Fibroblast of skin of abdomen (primary cell): ENCODE measurements at regions not wholly inside any gene's neighbourhood (a gene's known extent, or its start where the extent isn't known, plus 50 kb on each side); places are given as distances from the start of the nearest gene placed in this dataset.
"Not testable (repeated sequence)": the region's sequence is repeated elsewhere in the genome, so short reads cannot be mapped to it uniquely, and the experiment has no call there.

ENCODE experiments used
- DNase-seq: peaks from one replicate; pipeline ENCODE4 v3.0.0-alpha.2; 2013

DNA sequence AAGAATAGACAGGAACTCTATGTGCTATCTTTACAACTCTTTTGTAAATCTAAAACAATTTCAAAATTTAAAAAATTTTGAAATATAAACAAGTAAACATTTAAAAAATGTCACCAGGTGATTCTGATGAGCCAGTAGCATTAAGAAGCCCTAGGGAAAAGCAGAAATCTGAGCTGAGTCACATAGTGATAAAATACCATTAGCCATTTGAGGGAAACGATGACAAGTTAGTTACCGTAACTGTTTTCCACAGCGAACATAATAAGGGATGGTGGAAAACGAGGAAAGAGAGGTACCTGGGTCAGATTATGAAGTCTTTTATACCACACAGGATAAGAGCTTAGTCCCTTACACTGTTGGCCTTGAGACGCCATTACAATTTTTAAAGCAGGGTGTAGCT lies 55.5 kb downstream of the PRR15 start:
- DNase-seq = no peak

DNA sequence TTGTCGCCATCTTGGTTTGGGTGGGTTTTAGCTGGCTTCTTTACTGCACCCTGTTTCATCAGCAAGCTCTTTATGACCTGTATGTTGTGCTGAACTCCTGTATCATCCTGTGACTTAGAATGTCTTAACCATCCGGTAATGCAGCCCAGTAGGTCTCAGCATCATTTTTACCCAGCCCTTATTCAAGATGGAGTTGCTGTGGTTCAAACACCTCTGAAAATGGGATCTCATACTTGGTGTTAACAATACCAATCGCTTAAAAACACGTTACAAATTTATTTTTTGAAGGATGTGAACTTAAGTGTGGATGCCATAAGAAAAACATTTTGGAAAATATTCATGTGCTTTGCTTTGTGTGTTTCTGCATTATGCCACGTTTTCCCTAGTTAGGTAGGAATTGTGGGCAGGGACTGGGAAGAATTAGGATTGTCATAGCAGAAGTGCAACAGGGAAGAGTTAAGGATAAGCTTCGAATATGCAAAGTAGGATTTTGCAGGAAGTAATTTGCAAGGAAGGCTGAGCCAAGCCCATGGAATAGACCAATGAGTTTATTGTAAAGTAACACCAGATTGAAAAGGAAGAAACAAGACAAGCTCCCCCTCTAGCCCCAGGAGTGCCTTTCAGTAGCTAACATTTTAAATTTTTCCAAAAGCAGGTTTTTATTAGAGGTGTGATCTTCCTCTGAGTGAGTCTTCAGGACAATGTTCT lies 56.4 kb downstream of the PRR15 start:
- DNase-seq = no peak

DNA sequence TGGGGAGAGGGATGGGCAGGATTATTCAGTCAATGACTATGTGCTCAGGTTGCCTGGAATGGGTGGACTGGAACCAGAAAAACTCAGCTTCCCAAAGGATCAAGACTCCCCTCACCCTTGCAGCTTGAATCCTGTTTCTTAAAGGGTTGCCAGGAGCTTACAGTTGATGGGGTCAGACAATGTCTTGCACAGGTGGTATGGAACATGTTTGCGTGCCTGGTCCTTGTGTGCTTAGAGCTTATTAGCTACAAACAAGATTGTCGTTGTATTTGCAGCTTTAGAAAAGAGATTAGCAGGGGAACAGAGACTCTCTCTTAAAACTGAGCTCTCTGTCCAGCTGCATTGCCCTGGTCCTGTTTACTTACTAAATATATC lies 56.9 kb downstream of the PRR15 start:
- no peak for DNase-seq

DNA sequence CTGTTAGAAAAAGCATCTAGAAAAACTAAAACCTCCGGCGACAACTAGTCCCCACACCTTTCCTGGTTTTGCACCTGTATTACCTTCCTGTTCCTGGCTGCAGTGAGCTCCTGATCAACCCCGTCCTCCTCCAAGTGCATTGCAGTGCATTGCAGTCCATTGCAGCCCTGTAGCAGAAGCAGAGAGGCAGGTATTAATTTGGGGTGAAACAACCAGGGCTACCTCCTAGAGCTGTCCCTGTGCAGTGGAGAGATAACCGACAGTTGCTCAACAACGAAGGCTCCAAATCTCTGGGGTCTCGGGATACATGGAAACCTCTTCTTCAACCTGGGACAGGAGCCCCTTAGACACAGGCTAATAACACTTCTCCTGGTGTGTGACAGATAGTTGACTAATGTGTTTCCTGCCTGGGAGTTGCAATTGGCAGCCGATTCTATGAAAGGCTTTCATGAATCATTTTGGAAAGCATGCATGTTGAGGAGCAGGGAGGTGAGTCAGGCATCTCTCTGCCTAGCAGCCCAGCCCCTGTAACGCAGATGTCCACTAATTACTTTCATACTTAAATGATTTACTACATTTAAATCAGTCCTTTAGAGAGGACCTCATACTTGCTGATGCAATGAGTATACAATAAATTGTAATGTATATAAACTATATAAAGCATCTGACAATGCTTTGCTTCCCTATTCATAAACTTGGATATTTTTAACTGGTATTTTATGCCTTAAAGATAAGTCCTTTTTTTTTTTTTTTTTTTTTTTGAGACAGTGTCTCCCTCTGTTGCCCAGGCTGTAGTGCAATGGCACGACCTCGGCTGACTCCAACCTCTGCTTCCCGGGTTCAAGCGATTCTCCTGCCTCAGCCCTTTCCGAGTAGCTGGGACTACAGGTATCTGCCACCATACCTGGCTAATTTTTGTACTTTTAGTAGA lies 59.0 kb downstream of the PRR15 start:
- DNase-seq = peak; percentile 99

DNA sequence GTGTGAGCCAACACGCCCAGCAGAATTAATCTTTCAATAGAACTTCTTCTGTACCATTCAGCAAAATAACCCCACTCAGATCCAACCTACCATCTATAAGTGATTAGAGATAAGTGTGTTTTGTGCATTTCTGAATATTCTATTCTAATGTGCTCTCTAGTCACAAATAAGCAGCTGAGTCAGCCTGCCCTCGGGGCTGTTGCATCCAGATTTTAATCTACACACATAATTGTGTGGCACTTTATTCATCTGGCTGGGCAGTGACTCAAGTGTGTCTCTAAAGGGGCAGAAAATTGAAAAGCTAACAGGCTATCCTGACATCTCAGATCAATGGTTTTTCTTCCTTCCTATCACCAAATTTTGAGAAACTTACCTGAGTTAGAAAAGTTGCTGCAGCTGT lies 60.3 kb downstream of the PRR15 start:
- DNase-seq = no peak

DNA sequence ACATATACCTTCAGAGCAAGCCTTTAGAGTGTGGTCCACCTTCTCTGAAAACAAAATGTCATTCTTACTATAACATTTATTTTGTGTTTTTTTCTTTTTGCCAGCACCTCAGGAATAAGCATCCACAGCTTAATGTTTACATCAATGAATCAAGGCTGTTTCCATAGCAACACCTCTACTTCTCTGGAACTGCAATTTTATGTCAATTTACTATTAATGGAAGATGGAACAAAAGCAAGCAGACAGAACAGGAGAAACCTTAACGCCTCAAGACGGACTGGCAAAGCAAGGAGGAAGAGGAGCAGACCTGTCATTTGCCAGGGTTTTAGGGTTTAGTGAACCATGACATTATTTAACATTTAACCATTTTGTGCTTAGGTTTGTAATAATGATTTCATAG lies 63.1 kb downstream of the PRR15 start:
- DNase-seq = no peak

DNA sequence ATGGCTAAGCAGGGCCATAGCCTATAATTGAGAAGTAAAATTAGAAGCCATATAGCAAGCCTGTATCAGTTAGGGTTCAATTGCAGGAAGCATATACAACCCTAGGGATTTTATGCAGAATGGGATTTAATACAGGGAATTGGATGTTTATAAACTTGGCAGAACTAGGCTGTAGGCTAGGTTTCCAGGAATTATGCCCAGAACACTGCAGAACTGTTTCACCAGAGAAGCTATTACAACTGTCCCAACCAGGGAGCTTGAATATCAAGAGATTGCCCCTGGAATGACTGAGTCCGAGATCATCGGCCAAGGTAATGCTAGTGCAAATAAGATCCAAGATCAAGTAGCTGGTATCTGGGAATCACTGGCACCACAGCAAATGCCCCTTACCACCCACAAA lies 64.0 kb downstream of the PRR15 start:
- DNase-seq = no peak

DNA sequence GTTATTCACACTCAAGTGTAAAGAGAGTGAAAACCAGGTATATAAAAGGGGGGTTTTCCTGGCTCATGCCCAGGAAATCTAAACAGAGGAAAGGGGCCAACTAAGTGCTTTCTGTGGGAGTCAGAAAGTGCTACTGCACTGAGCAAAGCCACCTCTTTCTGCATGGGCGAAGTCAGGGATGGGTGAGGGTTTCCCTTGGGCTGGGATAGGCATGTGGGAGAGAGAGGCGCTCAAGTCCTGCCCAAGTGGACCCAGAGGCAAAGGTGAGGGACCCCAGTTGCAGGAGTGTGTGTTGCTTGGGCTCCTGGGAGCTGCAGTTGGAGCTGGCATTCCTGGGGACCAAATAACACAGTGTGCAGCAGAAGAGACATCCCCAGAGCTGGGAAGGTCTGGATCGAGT lies 65.9 kb downstream of the PRR15 start:
- DNase-seq = no peak

DNA sequence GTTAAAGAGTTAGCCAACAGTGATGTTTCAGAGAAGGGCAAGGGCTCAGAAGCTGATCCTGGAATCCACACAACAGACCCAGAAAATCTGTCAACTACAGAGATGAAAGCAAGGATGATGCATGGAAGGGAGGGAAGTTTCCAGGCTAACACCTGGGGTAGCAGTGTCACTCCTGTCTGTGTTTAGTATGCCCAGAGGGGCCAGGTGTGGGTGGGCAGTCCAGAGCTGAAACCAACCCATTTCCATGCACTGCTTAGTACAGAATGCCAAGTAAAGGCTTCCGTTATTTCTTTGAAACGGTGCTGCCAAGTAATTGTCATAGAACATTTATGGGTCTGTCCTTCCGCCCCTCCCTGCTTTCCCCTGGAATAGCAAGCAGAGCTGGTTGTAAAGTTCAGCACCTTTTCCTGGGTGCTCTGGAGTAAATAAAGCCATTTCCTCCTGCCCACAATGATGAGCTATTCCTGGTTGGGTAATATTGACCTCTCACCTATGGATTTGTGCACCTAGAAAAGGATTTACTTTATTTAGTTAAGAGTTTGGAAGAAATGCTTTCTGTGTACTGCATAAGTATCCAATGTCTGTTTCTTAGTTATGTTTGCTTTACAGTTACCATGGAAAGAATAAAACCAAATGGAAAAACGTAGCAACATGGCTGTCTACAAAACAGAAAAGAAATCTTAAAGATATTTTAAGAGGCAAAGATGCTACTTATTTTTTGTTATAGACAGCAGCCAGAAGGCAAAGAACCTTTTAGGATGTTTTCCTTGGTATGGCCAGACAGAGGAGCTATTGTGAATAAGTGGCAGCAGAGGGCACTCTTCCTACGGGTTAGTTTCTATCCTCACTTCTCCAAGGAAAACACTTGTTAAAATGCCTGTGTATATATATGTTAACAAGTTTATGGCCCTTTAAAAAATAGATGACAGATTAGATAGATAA lies 71.7 kb downstream of the PRR15 start:
- peak; percentile 29 for DNase-seq

DNA sequence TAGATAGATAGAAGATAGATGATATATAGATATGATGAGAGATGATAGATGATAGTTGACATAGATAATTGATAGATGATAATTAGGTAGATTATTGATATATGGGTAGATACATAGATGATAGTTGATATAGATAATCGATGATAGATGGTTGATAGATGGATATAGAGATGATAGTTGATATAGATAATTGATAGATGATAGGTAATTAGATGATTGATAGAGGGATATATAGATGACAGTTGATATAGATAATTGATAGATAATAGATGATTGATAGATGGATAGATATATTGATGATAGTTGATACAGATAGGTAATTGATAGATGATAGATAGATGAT lies 72.3 kb downstream of the PRR15 start:
- no peak for DNase-seq

DNA sequence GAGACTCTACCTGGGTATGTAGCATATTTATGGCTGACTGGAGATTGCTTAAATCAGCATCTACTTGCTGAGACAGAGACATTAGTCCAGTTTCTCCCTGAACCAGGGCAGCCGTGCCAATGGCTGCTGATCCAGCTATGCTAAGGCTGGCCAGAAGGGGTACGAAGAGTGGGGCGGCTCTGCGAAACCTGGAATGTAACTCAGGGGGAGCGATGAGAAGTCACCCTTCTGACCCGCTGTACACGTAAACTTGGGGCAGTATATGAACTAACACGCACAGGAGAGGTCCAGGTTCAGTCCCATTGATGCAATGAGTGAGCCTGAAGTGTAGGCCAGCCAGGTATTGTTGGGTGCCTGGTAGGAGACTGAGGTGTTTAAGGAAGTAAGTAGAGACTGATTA lies 73.7 kb downstream of the PRR15 start:
- DNase-seq = no peak

DNA sequence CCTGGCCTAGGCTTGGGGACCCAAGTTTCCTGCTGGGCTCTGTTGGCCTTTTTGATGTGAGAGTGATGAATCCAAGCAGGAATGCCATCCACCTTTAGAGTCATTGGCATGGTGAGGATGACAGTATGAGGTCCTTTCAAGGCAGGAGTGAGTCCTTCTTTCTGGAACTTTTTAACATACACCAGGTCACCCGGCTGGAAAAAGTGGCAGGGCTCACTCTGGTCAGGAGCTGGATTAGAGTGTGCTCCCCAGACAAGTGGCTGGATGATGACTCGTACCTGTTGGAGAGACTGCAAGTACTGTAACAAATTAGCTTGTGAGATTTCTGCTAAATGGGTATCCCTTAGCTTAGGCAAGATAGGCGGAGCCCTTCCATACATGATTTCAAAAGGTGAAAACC lies 75.2 kb downstream of the PRR15 start:
- peak; percentile 10 for DNase-seq

DNA sequence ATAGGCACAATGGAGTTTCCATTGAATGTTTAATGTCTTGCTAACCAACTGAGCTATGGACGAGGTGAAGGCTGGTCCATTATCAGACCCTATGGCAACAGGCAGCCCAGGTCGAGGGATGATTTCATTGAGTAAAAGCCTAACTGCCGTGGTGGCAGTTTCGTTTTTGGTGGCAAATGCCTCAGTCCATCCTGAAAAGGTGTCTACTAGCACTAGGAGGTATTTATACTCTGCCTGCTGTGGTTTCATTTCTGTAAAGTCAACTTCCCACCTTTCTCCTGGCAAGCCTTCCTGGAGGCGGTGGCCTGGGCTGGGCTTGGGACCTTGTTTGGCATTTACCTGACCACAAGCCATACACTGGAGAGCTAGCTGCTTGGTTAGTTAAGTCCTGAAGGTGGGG lies 75.8 kb downstream of the PRR15 start:
- no peak for DNase-seq

DNA sequence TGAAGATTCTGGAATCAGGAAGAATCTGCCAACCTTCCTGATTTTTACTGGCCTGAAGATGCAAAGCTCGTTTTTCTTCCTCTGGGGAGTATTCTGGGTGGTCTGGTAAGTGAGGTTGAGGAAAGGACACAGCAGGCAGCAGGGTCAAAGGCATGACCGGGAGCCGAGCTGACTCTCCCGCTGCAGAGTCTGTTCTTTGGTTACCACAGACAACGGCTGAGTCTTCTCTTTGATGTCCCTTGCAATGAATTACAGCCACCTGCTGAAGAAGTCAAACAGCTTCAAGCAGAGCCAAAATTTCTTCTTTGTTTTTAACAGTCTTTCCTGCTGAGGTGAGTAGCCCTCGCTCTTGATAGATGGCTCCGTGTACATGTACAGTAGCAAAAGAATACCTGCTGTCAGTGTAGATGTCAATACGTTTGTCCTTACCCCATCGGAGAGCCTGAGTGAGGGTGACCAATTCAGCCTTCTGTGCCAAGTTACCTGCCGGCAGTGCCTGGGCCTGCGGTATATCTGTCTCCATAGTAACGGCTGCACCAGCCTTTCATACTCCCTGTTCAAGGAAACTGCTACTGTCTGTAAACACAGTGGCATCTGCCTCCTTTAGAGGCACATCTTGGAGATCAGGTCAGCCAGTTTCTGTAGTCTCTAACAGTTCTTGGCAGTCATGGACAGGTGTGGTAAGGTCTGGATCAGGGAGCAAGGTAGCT lies 76.4 kb downstream of the PRR15 start:
- DNase-seq = no peak

DNA sequence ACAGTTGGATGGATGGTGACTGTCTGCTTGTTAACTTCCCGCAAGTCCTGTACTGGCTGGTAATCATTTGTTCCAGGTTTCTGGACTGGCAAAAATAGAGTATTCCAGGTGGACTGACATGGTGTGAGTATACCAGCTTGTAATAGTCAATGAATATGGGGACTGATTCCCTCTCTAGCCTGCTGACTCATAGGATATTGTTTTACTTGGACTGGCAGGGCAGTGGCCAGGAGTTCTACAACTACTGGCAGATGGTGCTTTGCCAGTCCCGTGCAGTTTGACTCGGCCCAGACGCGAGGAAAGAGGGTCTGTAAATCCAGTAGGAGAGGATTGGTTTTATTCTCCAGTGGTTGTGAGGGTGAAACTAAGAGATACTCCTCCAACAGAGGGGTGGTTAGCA lies 78.0 kb downstream of the PRR15 start:
- no peak for DNase-seq

DNA sequence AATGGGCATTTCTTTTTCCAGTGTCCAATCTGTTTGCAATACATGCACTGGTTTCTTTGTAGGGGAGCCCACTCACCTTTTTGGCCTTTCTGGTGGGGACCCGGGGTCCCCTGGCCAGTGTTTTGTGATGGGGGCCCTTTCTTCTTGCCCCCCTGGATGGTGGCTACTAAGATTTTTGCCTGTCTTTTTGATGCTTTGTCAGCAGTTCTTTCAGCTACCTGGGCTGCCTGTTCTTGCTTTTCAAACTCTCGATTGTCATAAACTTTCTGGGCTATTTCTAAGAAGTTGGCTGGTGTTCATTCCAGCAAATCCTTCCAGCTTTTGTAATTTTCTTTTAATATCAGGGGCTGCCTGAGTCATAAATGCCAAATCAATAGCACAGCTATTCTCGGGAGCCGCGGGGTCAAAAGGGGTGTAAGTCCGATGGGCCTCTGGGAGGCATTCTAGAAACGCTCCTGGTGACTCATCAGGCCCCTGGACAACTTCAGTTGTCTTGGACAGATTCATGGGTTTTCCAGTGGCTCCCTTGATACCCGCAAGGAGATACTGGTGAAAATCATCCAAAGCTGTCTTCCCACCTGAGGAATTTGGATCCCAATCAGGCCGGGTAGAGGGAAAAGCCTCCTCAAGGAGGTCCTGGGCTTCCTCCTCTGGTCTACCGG lies 79.0 kb downstream of the PRR15 start:
- peak; percentile 24 for DNase-seq

DNA sequence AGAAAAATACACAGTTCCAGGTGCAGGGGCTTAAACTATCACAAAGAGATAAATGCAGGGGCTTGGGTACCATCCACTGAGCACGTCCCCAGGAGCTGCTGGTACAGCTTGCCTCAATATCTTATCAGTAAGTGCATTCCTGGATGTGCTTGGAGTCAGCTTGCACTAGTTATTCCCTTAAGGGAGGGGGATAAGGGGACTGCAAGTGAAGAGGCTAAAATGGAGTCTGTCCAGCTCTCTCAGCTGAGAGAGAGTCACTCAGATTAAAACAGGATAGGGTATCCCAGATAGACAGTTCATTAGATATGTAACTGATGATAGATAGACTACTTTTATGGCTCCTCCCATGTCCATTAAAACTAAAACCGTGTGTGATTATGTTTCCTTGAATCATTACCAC lies 82.5 kb downstream of the PRR15 start:
- DNase-seq = not testable (repeated sequence)

DNA sequence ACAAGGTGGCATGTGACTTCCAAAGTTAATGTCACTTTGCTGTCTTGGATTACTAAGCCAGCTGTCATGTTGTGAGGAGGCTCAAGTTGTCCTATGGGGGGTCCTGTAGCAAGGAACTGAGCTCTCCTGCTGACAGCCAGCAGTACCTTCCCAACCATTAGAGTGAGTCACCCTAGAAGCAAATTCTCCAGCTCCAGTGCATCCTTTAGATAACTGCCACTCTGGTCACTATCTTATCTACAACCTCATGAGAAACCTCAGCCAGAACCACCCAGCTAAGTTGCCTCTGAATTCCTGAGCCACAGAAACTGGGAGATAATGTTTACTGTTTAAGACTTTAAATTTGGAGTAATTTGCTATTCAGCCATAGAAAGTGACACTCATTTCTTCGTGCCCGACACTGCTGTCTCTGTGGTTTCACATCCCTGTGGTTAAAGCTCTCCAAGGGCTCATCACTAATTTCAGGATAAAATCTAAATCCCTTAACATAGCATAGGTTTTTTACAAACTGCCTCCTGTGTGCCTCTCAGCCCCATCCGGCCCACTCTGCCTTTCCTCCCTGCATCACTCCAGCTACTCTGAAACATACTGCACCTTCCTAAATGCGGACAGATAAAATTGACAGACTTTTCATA lies 83.5 kb downstream of the PRR15 start:
- no peak for DNase-seq

DNA sequence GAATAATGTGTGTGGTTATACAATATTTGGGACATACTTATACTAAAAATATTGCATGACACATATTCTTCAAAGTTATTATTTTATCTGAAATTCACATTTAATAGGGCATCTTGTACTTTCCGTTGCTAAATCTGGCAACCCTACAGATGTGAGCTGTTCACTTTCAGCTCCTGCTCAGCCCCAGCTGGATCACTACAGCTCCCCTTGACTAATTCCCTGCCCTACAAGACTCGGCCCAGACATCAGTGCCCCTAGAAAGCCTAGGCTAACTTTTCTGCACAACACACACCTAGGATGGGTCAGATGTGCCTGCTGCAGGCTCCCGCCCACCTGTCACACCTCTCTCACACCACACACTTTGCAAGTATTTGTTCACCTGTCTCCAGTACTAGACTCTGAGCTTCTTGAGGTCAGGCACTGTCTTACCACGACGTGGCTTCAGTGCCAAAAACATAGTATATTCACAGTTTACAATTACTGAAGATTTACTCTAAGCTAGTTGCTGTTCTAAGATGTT lies 84.1 kb downstream of the PRR15 start:
- DNase-seq = not testable (repeated sequence)

DNA sequence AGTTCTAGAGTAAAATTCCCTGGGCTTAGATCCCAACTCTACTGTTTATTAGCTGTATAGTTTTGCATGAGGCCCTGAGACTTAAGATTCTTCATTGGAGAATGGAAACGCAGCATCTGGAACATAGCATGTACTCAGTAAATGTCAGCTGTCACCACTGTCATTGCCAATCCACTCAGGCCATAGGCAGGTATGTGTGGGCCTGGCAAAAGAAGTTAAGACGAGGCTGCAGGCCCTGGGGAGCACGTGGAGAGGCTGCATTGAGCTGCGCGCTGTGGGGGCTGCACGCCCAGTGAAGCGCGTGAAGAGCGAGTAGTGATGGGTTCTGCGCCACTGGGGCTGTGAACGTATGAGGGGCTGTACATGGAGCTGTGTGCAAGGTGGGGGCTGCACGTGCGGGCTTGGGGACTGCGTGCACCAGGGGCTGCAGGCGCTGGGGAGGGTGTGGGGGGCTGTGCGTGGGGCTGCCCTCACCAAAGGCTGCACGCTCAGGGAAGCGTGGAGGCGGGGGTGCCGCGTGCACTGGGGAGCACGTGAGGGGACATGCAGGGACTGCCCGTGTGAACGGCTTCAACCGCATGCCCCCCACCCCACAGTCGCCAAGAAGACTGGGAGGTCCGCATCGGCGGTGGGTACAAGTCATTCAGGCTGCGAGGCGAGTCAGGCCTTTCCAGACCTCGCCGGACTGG lies 85.5 kb downstream of the PRR15 start:
- no peak for DNase-seq
